ENCODE measurements at regions not wholly inside any gene's neighbourhood (a gene's known extent, or its start where the extent isn't known, plus 50 kb on each side); places are given as distances from the start of the nearest gene placed in this dataset.

DNA sequence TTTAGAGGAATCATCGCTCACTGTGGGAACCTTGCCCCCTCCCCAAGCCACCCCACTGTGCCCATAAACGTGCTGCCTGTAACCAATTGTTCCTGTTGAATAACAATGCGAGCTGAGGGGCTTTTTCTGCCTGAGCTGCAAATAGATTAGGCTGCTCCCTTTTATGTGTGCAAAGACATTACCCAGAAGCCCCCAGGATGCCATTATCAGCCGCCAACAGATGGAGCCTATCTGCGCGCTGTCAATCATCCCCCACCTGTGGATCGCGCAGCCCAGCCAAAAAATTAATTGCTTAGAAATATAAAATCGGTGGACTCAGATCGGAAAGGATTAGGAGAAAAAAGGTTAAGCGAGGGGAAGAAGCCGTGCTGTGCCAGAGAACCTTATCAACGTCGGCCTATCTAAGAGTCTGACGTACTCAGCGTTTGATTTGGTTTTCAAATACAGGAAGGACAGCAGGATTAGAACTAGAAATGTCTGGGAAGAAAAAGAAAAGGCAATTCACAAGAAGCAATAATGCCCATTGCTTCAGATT lies 167.3 kb upstream of the MYO3A start (continued):
- TF ChIP-seq NANOG (IDR thresholded peaks at IDR 0.05; ENCODE audit: insufficient read depth, low read depth, low read length, poor library complexity, severe bottlenecking) (peak; percentile 98), YY1 (IDR thresholded peaks at IDR 0.05; ENCODE audit: low read depth, low read length) (peak; percentile 44; the same call in 1 of the 2 replicates), BACH1 (IDR thresholded peaks at IDR 0.05; ENCODE audit: low read length) (no peak), BCL11A (IDR thresholded peaks at IDR 0.05; ENCODE audit: low read depth in 2 of 2, low read length in 2 of 2) (peak; percentile 88 to 96), HDAC6 (IDR thresholded peaks at IDR 0.05; ENCODE audit: low read depth, low read length) (no peak), TEAD4 (IDR thresholded peaks at IDR 0.05; ENCODE audit: low read depth, low read length) (peak; percentile 73; the same call in 1 of the 2 replicates), SP1 (IDR thresholded peaks at IDR 0.05; ENCODE audit: low read depth, low read length) (peak; percentile 58; the same call in 1 of the 2 replicates), SAP30 (IDR thresholded peaks at IDR 0.05; ENCODE audit: insufficient read depth, insufficient replicate concordance, low read length) (no peak), EP300 (IDR thresholded peaks at IDR 0.05; ENCODE audit: borderline replicate concordance in 1 of 2, low read depth in 2 of 2, low read length in 2 of 2) (peak in 1 of 2 experiments; percentile 95; a peak in 2 of 3 replicates)
- TF ChIP-seq, protein P1, sequence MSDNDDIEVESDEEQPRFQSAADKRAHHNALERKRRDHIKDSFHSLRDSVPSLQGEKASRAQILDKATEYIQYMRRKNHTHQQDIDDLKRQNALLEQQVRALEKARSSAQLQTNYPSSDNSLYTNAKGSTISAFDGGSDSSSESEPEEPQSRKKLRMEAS (IDR thresholded peaks at IDR 0.05) = 0 out of 2 replicates have a peak, but pooled peaks have one; percentile 45
- TF ChIP-seq, protein P2, sequence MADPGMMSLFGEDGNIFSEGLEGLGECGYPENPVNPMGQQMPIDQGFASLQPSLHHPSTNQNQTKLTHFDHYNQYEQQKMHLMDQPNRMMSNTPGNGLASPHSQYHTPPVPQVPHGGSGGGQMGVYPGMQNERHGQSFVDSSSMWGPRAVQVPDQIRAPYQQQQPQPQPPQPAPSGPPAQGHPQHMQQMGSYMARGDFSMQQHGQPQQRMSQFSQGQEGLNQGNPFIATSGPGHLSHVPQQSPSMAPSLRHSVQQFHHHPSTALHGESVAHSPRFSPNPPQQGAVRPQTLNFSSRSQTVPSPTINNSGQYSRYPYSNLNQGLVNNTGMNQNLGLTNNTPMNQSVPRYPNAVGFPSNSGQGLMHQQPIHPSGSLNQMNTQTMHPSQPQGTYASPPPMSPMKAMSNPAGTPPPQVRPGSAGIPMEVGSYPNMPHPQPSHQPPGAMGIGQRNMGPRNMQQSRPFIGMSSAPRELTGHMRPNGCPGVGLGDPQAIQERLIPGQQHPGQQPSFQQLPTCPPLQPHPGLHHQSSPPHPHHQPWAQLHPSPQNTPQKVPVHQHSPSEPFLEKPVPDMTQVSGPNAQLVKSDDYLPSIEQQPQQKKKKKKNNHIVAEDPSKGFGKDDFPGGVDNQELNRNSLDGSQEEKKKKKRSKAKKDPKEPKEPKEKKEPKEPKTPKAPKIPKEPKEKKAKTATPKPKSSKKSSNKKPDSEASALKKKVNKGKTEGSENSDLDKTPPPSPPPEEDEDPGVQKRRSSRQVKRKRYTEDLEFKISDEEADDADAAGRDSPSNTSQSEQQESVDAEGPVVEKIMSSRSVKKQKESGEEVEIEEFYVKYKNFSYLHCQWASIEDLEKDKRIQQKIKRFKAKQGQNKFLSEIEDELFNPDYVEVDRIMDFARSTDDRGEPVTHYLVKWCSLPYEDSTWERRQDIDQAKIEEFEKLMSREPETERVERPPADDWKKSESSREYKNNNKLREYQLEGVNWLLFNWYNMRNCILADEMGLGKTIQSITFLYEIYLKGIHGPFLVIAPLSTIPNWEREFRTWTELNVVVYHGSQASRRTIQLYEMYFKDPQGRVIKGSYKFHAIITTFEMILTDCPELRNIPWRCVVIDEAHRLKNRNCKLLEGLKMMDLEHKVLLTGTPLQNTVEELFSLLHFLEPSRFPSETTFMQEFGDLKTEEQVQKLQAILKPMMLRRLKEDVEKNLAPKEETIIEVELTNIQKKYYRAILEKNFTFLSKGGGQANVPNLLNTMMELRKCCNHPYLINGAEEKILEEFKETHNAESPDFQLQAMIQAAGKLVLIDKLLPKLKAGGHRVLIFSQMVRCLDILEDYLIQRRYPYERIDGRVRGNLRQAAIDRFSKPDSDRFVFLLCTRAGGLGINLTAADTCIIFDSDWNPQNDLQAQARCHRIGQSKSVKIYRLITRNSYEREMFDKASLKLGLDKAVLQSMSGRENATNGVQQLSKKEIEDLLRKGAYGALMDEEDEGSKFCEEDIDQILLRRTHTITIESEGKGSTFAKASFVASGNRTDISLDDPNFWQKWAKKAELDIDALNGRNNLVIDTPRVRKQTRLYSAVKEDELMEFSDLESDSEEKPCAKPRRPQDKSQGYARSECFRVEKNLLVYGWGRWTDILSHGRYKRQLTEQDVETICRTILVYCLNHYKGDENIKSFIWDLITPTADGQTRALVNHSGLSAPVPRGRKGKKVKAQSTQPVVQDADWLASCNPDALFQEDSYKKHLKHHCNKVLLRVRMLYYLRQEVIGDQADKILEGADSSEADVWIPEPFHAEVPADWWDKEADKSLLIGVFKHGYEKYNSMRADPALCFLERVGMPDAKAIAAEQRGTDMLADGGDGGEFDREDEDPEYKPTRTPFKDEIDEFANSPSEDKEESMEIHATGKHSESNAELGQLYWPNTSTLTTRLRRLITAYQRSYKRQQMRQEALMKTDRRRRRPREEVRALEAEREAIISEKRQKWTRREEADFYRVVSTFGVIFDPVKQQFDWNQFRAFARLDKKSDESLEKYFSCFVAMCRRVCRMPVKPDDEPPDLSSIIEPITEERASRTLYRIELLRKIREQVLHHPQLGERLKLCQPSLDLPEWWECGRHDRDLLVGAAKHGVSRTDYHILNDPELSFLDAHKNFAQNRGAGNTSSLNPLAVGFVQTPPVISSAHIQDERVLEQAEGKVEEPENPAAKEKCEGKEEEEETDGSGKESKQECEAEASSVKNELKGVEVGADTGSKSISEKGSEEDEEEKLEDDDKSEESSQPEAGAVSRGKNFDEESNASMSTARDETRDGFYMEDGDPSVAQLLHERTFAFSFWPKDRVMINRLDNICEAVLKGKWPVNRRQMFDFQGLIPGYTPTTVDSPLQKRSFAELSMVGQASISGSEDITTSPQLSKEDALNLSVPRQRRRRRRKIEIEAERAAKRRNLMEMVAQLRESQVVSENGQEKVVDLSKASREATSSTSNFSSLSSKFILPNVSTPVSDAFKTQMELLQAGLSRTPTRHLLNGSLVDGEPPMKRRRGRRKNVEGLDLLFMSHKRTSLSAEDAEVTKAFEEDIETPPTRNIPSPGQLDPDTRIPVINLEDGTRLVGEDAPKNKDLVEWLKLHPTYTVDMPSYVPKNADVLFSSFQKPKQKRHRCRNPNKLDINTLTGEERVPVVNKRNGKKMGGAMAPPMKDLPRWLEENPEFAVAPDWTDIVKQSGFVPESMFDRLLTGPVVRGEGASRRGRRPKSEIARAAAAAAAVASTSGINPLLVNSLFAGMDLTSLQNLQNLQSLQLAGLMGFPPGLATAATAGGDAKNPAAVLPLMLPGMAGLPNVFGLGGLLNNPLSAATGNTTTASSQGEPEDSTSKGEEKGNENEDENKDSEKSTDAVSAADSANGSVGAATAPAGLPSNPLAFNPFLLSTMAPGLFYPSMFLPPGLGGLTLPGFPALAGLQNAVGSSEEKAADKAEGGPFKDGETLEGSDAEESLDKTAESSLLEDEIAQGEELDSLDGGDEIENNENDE (IDR thresholded peaks at IDR 0.05; ENCODE audit: insufficient replicate concordance, low read length) = peak; percentile 94
